Osteoblast (primary cell): ENCODE measurements at regions not wholly inside any gene's neighbourhood (a gene's known extent, or its start where the extent isn't known, plus 50 kb on each side); places are given as distances from the start of the nearest gene placed in this dataset.

Source experiments
- DNase-seq: peaks from one replicate; pipeline ENCODE4 v3.0.0; 2011; ENCODE audit warnings: low spot score, mixed read lengths; ENCODE audit not compliant: insufficient read length; ENCODE audit errors: missing footprints
- H2AFZ ChIP-seq: 2 replicates; pipeline ENCODE4 v1.6.0; 2011; ENCODE audit warnings: mild to moderate bottlenecking, low read length
- H3K27ac ChIP-seq: 2 replicates; pipeline ENCODE4 v1.5.1; 2011; ENCODE audit warnings: mild to moderate bottlenecking, low read depth, low read length, moderate library complexity
- H3K27me3 ChIP-seq: 2 replicates; pipeline ENCODE4 v1.6.0; 2012; ENCODE audit warnings: mild to moderate bottlenecking, control low read depth, inconsistent platforms, low read length, moderate library complexity; ENCODE audit not compliant: insufficient read depth
- H3K36me3 ChIP-seq: 2 replicates; pipeline ENCODE4 v1.5.1; 2011; ENCODE audit warnings: mild to moderate bottlenecking, low read length, control low read depth, moderate library complexity; ENCODE audit not compliant: insufficient read depth
- H3K4me1 ChIP-seq: 2 replicates; pipeline ENCODE4 v1.5.1; 2011; ENCODE audit warnings: mild to moderate bottlenecking, low read length, control low read depth, moderate library complexity; ENCODE audit not compliant: insufficient read depth
- H3K4me2 ChIP-seq: 2 replicates; pipeline ENCODE4 v1.6.0; 2011; ENCODE audit warnings: mild to moderate bottlenecking, low read length; ENCODE audit not compliant: insufficient read depth
- H3K4me3 ChIP-seq: fragments of 200-600 bp; sonication (generic); 3 replicates; pipeline ENCODE4 v1.5.1; 2012; ENCODE audit warnings: mild to moderate bottlenecking, low read length, inconsistent platforms; ENCODE audit not compliant: insufficient read depth
- H3K79me2 ChIP-seq: 2 replicates; pipeline ENCODE4 v1.6.0; 2012; ENCODE audit warnings: mild to moderate bottlenecking, low read length, control low read depth, inconsistent platforms; ENCODE audit not compliant: insufficient read depth
- H3K9me3 ChIP-seq: 2 replicates; pipeline ENCODE4 v1.5.1; 2011; ENCODE audit warnings: low read depth, low read length, control low read depth
- H4K20me1 ChIP-seq: 2 replicates; pipeline ENCODE4 v1.6.0; 2012; ENCODE audit warnings: mild to moderate bottlenecking, low read length, control low read depth; ENCODE audit not compliant: insufficient read depth
- TF ChIP-seq, protein P1 (sequence below): IDR thresholded peaks from 2 replicates; pipeline ENCODE4 v1.5.1; 2011; ENCODE audit warnings: mild to moderate bottlenecking, low read depth, low read length, moderate library complexity; ENCODE audit errors: extremely low read depth

GRCh38 chr18:39325973-39326372 is 1760.4 kb upstream of the CELF4 start:
- Histone ChIP-seq H3K27ac (no peak overlapping the region), H3K4me3 (no peak overlapping the region), H3K27me3 (no peaks in the 10 kb centered on the region), H3K9me3 (no peaks in the 10 kb centered on the region), H3K79me2 (no peaks in the 10 kb centered on the region), H3K4me1 (no peaks in the 10 kb centered on the region), H2AFZ (no peak overlapping the region), H3K4me2 (no peak overlapping the region), H3K36me3 (no peaks in the 10 kb centered on the region), H4K20me1 (no peaks in the 10 kb centered on the region)
- TF ChIP-seq, protein P1, sequence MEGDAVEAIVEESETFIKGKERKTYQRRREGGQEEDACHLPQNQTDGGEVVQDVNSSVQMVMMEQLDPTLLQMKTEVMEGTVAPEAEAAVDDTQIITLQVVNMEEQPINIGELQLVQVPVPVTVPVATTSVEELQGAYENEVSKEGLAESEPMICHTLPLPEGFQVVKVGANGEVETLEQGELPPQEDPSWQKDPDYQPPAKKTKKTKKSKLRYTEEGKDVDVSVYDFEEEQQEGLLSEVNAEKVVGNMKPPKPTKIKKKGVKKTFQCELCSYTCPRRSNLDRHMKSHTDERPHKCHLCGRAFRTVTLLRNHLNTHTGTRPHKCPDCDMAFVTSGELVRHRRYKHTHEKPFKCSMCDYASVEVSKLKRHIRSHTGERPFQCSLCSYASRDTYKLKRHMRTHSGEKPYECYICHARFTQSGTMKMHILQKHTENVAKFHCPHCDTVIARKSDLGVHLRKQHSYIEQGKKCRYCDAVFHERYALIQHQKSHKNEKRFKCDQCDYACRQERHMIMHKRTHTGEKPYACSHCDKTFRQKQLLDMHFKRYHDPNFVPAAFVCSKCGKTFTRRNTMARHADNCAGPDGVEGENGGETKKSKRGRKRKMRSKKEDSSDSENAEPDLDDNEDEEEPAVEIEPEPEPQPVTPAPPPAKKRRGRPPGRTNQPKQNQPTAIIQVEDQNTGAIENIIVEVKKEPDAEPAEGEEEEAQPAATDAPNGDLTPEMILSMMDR, result no peak
- DNase-seq, result no peak

DNA sequence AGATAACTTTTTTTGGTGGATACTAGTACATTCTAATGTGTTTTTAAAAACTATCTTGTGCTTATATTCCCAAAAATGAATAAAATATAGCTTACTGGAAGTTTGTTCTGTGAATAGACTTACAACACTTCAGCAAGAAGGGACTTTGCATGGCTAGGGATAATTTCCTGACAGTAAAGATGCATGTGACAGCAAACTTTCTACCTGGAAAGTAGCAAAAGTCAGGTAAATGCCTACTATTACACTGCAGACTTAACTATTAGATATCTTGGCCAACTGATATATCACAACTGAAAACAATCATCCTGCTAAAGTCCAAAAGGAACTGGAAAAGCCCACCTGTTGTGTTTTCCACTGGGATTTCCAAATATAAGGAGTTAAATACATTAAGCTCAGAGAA is 1753.5 kb upstream of the CELF4 start:
- no peak for DNase-seq
- no peaks in the 10 kb centered on the region for H4K20me1 ChIP-seq
- H3K4me3 ChIP-seq, result no peak overlapping the region
- H3K4me2 ChIP-seq, result no peak overlapping the region
- H3K27ac ChIP-seq, result no peak overlapping the region
- no peaks in the 10 kb centered on the region for H3K27me3 ChIP-seq
- H3K9me3 ChIP-seq, result no peaks in the 10 kb centered on the region
- H3K79me2 ChIP-seq, result no peaks in the 10 kb centered on the region
- TF ChIP-seq, protein P1, result no peak
- no peaks in the 10 kb centered on the region for H3K36me3 ChIP-seq
- H3K4me1 ChIP-seq, result no peaks in the 10 kb centered on the region
- H2AFZ ChIP-seq, result no peak overlapping the region

DNA sequence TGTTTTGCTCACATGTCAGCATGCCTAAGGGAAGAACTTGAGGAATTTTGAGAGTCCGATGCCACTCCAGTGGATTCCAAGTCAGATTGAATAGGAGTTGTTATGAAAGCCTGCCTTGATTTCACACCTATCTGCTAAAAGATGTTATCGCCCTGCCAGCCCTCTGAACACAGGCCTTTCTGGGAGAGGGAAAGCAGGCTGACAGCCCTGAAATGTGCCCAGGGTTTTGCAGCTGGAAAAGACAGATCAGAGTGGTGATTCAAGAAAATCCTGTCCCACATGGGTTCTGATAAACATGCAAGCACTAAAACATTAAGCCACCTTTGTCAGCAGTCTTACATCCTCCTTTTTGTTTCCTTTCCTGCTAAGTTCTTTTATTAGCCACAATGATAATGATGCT is 1752.9 kb upstream of the CELF4 start:
- TF ChIP-seq, protein P1, result no peak
- no peak for DNase-seq
- no peaks in the 10 kb centered on the region for H3K36me3 ChIP-seq
- no peaks in the 10 kb centered on the region for H3K79me2 ChIP-seq
- no peak overlapping the region for H3K27ac ChIP-seq
- no peaks in the 10 kb centered on the region for H3K27me3 ChIP-seq
- no peak overlapping the region for H3K4me2 ChIP-seq
- no peak overlapping the region for H3K4me3 ChIP-seq
- H3K4me1 ChIP-seq, result no peaks in the 10 kb centered on the region
- H4K20me1 ChIP-seq, result no peaks in the 10 kb centered on the region
- H3K9me3 ChIP-seq, result no peaks in the 10 kb centered on the region
- no peak overlapping the region for H2AFZ ChIP-seq

DNA sequence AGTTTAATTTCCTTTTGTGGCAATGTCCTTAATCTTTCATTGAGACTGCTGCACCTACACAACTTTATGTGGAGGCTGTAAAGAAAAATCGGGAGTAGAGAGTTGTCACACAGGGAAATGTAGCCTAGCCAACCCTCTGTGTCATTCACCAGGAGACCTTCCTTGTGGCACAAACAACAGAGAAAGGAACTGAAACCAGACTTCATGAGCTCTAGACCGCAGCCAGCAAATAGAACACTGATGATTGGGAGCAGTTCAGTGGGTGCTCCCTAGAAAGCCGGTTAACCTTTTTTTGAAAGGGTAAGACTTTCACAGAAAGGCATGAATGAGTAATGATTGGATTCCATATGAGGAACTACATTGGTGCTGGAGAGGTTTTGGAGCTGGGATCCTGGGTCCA is 1752.4 kb upstream of the CELF4 start:
- no peak overlapping the region for H3K4me3 ChIP-seq

More for the DNA sequence above, 1752.4 kb upstream of the CELF4 start:
- Histone ChIP-seq H2AFZ (no peak overlapping the region), H4K20me1 (no peaks in the 10 kb centered on the region), H3K9me3 (no peaks in the 10 kb centered on the region), H3K27ac (no peak overlapping the region), H3K27me3 (no peaks in the 10 kb centered on the region), H3K36me3 (no peaks in the 10 kb centered on the region), H3K79me2 (no peaks in the 10 kb centered on the region), H3K4me1 (no peaks in the 10 kb centered on the region), H3K4me2 (no peak overlapping the region)
- TF ChIP-seq, protein P1, result no peak
- DNase-seq, result no peak
